ENCODE measurements at regions not wholly inside any gene's neighbourhood (a gene's known extent, or its start where the extent isn't known, plus 50 kb on each side); places are given as distances from the start of the nearest gene placed in this dataset.

- H3K9me3 ChIP-seq (ENCODE audit: insufficient read depth, low read length), result no peaks in the 10 kb centered on the region
- no peaks in the 10 kb centered on the region for H3K36me3 ChIP-seq (replicated peaks; ENCODE audit: low read depth, low read length)
- no peak overlapping the region for H2AFZ ChIP-seq (ENCODE audit: low read depth, low read length)
- H3K9ac ChIP-seq (ENCODE audit: low read length), result no peak overlapping the region
- TF ChIP-seq CTCF (IDR thresholded peaks at IDR 0.05; ENCODE audit: low read depth, low read length) (no peak), EZH2phosphoT487 (IDR thresholded peaks at IDR 0.05; ENCODE audit: low read depth) (no peak)
- no peaks in the 10 kb centered on the region for H4K20me1 ChIP-seq (ENCODE audit: insufficient read depth, low read length)
- H3K79me2 ChIP-seq (ENCODE audit: low read length), result no peaks in the 10 kb centered on the region
- no peak overlapping the region for H3K27ac ChIP-seq (ENCODE audit: low read length)
- no peak overlapping the region for H3K4me2 ChIP-seq (ENCODE audit: low read length)
- H3K4me3 ChIP-seq (ENCODE audit: low read length), result no peak overlapping the region
- no peaks in the 10 kb centered on the region for H3K27me3 ChIP-seq (ENCODE audit: low read depth, low read length)
- H3K4me1 ChIP-seq (ENCODE audit: low read length), result no peaks in the 10 kb centered on the region
These were observed 237.0 kb downstream of the PRELID2 start for GRCh38 chr5:145598184-145598583.

- no peaks in the 10 kb centered on the region for H3K79me2 ChIP-seq (ENCODE audit: low read length)
- no peak for TF ChIP-seq CTCF (IDR thresholded peaks at IDR 0.05; ENCODE audit: low read depth, low read length)
- no peak for TF ChIP-seq EZH2phosphoT487 (IDR thresholded peaks at IDR 0.05; ENCODE audit: low read depth)
- H3K27ac ChIP-seq (ENCODE audit: low read length), result no peak overlapping the region
- H3K4me3 ChIP-seq (ENCODE audit: low read length), result no peak overlapping the region
- no peak overlapping the region for H3K9ac ChIP-seq (ENCODE audit: low read length)
- H3K4me1 ChIP-seq (ENCODE audit: low read length), result no peaks in the 10 kb centered on the region
- no peak overlapping the region for H2AFZ ChIP-seq (ENCODE audit: low read depth, low read length)
- no peaks in the 10 kb centered on the region for H3K27me3 ChIP-seq (ENCODE audit: low read depth, low read length)
- no peaks in the 10 kb centered on the region for H3K36me3 ChIP-seq (replicated peaks; ENCODE audit: low read depth, low read length)
- no peaks in the 10 kb centered on the region for H4K20me1 ChIP-seq (ENCODE audit: insufficient read depth, low read length)
- no peaks in the 10 kb centered on the region for H3K9me3 ChIP-seq (ENCODE audit: insufficient read depth, low read length)
- no peak overlapping the region for H3K4me2 ChIP-seq (ENCODE audit: low read length)
These were observed 243.6 kb downstream of the PRELID2 start for GRCh38 chr5:145591578-145591977.

GRCh38 chr5:145589063-145589462 is 246.1 kb downstream of the PRELID2 start:
- H4K20me1 ChIP-seq (ENCODE audit: insufficient read depth, low read length), result no peaks in the 10 kb centered on the region
- no peaks in the 10 kb centered on the region for H3K27me3 ChIP-seq (ENCODE audit: low read depth, low read length)
- no peak overlapping the region for H2AFZ ChIP-seq (ENCODE audit: low read depth, low read length)
- no peaks in the 10 kb centered on the region for H3K4me1 ChIP-seq (ENCODE audit: low read length)
- no peaks in the 10 kb centered on the region for H3K9me3 ChIP-seq (ENCODE audit: insufficient read depth, low read length)
- H3K4me3 ChIP-seq (ENCODE audit: low read length), result no peak overlapping the region
- no peaks in the 10 kb centered on the region for H3K79me2 ChIP-seq (ENCODE audit: low read length)
- H3K4me2 ChIP-seq (ENCODE audit: low read length), result no peak overlapping the region
- no peaks in the 10 kb centered on the region for H3K36me3 ChIP-seq (replicated peaks; ENCODE audit: low read depth, low read length)
- H3K9ac ChIP-seq (ENCODE audit: low read length), result no peak overlapping the region
- no peak for TF ChIP-seq CTCF (IDR thresholded peaks at IDR 0.05; ENCODE audit: low read depth, low read length)
- TF ChIP-seq EZH2phosphoT487 (IDR thresholded peaks at IDR 0.05; ENCODE audit: low read depth), result no peak
- H3K27ac ChIP-seq (ENCODE audit: low read length), result no peak overlapping the region

GRCh38 chr5:145588558-145588957 is 246.6 kb downstream of the PRELID2 start:
- Histone ChIP-seq H3K27me3 (ENCODE audit: low read depth, low read length) (no peaks in the 10 kb centered on the region), H3K9me3 (ENCODE audit: insufficient read depth, low read length) (no peaks in the 10 kb centered on the region), H3K36me3 (replicated peaks; ENCODE audit: low read depth, low read length) (no peaks in the 10 kb centered on the region), H2AFZ (ENCODE audit: low read depth, low read length) (no peak overlapping the region), H3K9ac (ENCODE audit: low read length) (no peak overlapping the region), H3K4me2 (ENCODE audit: low read length) (no peak overlapping the region), H3K4me1 (ENCODE audit: low read length) (no peaks in the 10 kb centered on the region), H3K79me2 (ENCODE audit: low read length) (no peaks in the 10 kb centered on the region), H3K27ac (ENCODE audit: low read length) (no peak overlapping the region), H4K20me1 (ENCODE audit: insufficient read depth, low read length) (no peaks in the 10 kb centered on the region), H3K4me3 (ENCODE audit: low read length) (no peak overlapping the region)
- TF ChIP-seq EZH2phosphoT487 (IDR thresholded peaks at IDR 0.05; ENCODE audit: low read depth), result no peak
- no peak for TF ChIP-seq CTCF (IDR thresholded peaks at IDR 0.05; ENCODE audit: low read depth, low read length)
